SK-N-SH treated with all-trans-retinoic acid at 6 μM for 48 hours (cell line): ENCODE measurements at regions not wholly inside any gene's neighbourhood (a gene's known extent, or its start where the extent isn't known, plus 50 kb on each side); places are given as distances from the start of the nearest gene placed in this dataset.

Experiments
- ATAC-seq: fragments of 200-7000 bp; cut with Tn5 transposase; 3 replicates; pipeline ENCODE4 v1.9.1; 2020; ENCODE audit warnings: mild to moderate bottlenecking, moderate library complexity
- ARNTL ChIP-seq: fragments of 450-650 bp; formaldehyde crosslinking; IDR thresholded peaks from 2 replicates; pipeline ENCODE4 v1.5.0; 2020; ENCODE audit warnings: low read depth, mild to moderate bottlenecking, moderate library complexity, borderline replicate concordance
- BACH2 ChIP-seq: fragments of 250-450 bp; sonication (Bioruptor Pico); IDR thresholded peaks from 2 replicates; pipeline ENCODE4 v1.9.0; 2021; ENCODE audit warnings: mild to moderate bottlenecking, borderline replicate concordance
- CSDC2 ChIP-seq: fragments of 250-450 bp; sonication (Bioruptor Pico); IDR thresholded peaks from 2 replicates; pipeline ENCODE4 v1.5.0; 2020; ENCODE audit warnings: mild to moderate bottlenecking, moderate library complexity
- ESRRG ChIP-seq: fragments of 250-450 bp; sonication (Bioruptor Pico); IDR thresholded peaks from 2 replicates; pipeline ENCODE4 v1.6.1; 2021; ENCODE audit warnings: mild to moderate bottlenecking
- GLIS3 ChIP-seq: fragments of 250-450 bp; sonication (Bioruptor Pico); IDR thresholded peaks from 2 replicates; pipeline ENCODE4 v1.5.0; 2020; ENCODE audit warnings: mild to moderate bottlenecking, moderate library complexity
- ISL1 ChIP-seq: fragments of 250-450 bp; sonication (Bioruptor Pico); IDR thresholded peaks from 2 replicates; pipeline ENCODE4 v2.1.2; 2022; ENCODE audit warnings: mild to moderate bottlenecking, moderate library complexity
- PPARA ChIP-seq: fragments of 250-450 bp; sonication (Bioruptor Pico); IDR thresholded peaks from 2 replicates; pipeline ENCODE4 v1.5.0; 2020; ENCODE audit warnings: mild to moderate bottlenecking, borderline replicate concordance
- RARB ChIP-seq: fragments of 250-450 bp; sonication (Bioruptor Pico); IDR thresholded peaks from 2 replicates; pipeline ENCODE4 v1.8.0; 2021; ENCODE audit warnings: mild to moderate bottlenecking, moderate library complexity
- SNAI2 ChIP-seq: fragments of 250-450 bp; sonication (Bioruptor Pico); IDR thresholded peaks from 2 replicates; pipeline ENCODE4 v1.5.0; 2020; ENCODE audit warnings: mild to moderate bottlenecking, moderate library complexity
- TCF4 ChIP-seq: fragments of 250-450 bp; sonication (Bioruptor Pico); IDR thresholded peaks from 2 replicates; pipeline ENCODE4 v1.8.0; 2021; ENCODE audit warnings: mild to moderate bottlenecking, moderate library complexity, borderline replicate concordance
- TOX ChIP-seq: fragments of 250-450 bp; sonication (Bioruptor Pico); IDR thresholded peaks from 2 replicates; pipeline ENCODE4 v1.8.0; 2021; ENCODE audit warnings: mild to moderate bottlenecking, moderate library complexity, borderline replicate concordance
- ZC3H10 ChIP-seq: fragments of 250-450 bp; sonication (Bioruptor Pico); IDR thresholded peaks from 2 replicates; pipeline ENCODE4 v1.5.1; 2021; ENCODE audit warnings: mild to moderate bottlenecking, moderate library complexity
- ZFP3 ChIP-seq: fragments of 250-450 bp; sonication (Bioruptor Pico); IDR thresholded peaks from 2 replicates; pipeline ENCODE4 v1.5.0; 2020; ENCODE audit warnings: mild to moderate bottlenecking, moderate library complexity
- ZFP30 ChIP-seq: fragments of 450-650 bp; formaldehyde crosslinking; IDR thresholded peaks from 2 replicates; pipeline ENCODE4 v1.5.0; 2022; ENCODE audit warnings: mild to moderate bottlenecking, moderate library complexity
- ZNF565 ChIP-seq: fragments of 450-650 bp; formaldehyde crosslinking; conservative IDR thresholded peaks from 2 replicates; pipeline ENCODE4 v1.5.0; 2020; ENCODE audit warnings: low read depth, mild to moderate bottlenecking, moderate library complexity
- ZNF8 ChIP-seq: fragments of 450-650 bp; formaldehyde crosslinking; IDR thresholded peaks from 2 replicates; pipeline ENCODE4 v1.5.0; 2020; ENCODE audit warnings: mild to moderate bottlenecking, moderate library complexity
- TF ChIP-seq, protein P1 (sequence below): fragments of 250-450 bp; sonication (Bioruptor Pico); IDR thresholded peaks from 2 replicates; pipeline ENCODE4 v1.5.1; 2021; ENCODE audit warnings: mild to moderate bottlenecking, moderate library complexity
- TF ChIP-seq, protein P2 (sequence below): fragments of 250-450 bp; sonication (Bioruptor Pico); IDR thresholded peaks from 2 replicates; pipeline ENCODE4 v1.8.0; 2020; ENCODE audit warnings: mild to moderate bottlenecking, moderate library complexity, borderline replicate concordance
- TF ChIP-seq, protein P3 (sequence below): fragments of 250-450 bp; sonication (Bioruptor Pico); IDR thresholded peaks from 2 replicates; pipeline ENCODE4 v1.5.1; 2020; ENCODE audit warnings: low read depth, mild to moderate bottlenecking, moderate library complexity
- TF ChIP-seq, protein P4 (sequence below): fragments of 250-450 bp; sonication (Bioruptor Pico); IDR thresholded peaks from 2 replicates; pipeline ENCODE4 v1.8.0; 2021; ENCODE audit warnings: low read depth, mild to moderate bottlenecking, moderate library complexity, borderline replicate concordance

DNA sequence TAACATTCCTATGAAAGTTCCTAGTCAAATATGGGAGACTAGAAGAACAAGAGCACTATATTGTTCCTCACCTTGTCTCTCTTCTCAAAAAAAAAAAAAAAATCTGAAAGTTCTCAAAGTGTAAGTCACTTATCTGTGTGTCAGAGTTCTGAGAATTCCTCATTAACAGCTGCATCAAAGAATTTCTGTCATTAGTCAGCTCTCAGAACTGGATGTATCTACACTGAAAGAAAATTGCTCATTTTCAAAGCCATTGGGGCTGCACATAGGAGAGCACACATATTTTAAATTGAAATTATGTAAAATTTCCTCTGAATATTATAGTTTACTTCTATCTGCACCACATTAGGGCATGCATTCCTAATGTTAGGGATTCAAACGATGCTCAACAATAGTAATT lies 99.5 kb upstream of the FTMT start:
- TF ChIP-seq TCF4 (no peak), SNAI2 (CRISPR knock-in tag) (no peak), ZNF565 (CRISPR knock-in tag) (no peak)
- TF ChIP-seq, protein P1, sequence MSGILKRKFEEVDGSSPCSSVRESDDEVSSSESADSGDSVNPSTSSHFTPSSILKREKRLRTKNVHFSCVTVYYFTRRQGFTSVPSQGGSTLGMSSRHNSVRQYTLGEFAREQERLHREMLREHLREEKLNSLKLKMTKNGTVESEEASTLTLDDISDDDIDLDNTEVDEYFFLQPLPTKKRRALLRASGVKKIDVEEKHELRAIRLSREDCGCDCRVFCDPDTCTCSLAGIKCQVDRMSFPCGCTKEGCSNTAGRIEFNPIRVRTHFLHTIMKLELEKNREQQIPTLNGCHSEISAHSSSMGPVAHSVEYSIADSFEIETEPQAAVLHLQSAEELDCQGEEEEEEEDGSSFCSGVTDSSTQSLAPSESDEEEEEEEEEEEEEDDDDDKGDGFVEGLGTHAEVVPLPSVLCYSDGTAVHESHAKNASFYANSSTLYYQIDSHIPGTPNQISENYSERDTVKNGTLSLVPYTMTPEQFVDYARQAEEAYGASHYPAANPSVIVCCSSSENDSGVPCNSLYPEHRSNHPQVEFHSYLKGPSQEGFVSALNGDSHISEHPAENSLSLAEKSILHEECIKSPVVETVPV (CRISPR knock-in tag): no peak
- TF ChIP-seq, all 23 proteins: peak for 0
- no peak for ATAC-seq

DNA sequence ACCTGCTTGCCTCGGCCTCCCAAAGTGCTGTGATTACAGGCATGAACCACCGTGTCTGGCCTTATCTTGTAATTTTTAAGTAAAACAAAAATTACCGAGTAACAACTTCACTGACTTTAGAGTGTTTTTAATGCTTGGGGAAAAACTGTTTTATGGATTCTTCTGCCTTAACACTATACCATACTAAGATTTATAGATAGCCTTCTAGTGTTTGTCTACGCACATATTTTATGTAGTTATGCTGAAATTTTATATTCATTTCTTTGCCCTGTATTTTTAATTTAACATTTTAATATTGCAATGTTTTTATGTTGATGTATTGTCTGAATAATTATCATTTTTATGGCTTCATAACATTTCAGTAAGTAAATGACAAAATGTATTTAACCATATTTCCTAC lies 96.4 kb upstream of the FTMT start:
- TF ChIP-seq TOX (CRISPR knock-in tag) (no peak), BACH2 (no peak), ZC3H10 (CRISPR knock-in tag) (no peak)
- ATAC-seq: no peak

DNA sequence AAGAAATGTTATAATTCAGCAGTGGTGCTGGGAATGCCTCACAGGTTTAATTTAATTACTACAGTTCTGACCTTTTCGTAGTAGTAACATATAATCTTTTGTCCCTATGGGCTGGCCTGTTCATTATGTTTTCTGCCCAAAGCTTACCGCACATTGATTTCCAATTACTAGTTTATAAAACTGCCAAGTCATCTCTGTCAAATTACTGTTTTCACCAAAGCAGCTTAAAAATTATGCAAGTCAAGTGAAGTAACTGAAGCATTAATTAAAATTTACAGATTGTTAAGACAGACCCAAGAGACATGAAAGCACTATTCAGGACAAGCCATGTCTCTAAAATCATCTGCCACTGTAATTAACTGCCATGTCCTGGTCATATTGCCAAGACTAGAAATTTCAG lies 93.9 kb upstream of the FTMT start:
- TF ChIP-seq, protein P2, sequence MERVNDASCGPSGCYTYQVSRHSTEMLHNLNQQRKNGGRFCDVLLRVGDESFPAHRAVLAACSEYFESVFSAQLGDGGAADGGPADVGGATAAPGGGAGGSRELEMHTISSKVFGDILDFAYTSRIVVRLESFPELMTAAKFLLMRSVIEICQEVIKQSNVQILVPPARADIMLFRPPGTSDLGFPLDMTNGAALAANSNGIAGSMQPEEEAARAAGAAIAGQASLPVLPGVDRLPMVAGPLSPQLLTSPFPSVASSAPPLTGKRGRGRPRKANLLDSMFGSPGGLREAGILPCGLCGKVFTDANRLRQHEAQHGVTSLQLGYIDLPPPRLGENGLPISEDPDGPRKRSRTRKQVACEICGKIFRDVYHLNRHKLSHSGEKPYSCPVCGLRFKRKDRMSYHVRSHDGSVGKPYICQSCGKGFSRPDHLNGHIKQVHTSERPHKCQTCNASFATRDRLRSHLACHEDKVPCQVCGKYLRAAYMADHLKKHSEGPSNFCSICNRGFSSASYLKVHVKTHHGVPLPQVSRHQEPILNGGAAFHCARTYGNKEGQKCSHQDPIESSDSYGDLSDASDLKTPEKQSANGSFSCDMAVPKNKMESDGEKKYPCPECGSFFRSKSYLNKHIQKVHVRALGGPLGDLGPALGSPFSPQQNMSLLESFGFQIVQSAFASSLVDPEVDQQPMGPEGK: no peak
- no peak for TF ChIP-seq SNAI2 (CRISPR knock-in tag)
- TF ChIP-seq ISL1: no peak
- TF ChIP-seq TCF4: no peak
- no peak for TF ChIP-seq GLIS3
- no peak for TF ChIP-seq PPARA (CRISPR knock-in tag)

DNA sequence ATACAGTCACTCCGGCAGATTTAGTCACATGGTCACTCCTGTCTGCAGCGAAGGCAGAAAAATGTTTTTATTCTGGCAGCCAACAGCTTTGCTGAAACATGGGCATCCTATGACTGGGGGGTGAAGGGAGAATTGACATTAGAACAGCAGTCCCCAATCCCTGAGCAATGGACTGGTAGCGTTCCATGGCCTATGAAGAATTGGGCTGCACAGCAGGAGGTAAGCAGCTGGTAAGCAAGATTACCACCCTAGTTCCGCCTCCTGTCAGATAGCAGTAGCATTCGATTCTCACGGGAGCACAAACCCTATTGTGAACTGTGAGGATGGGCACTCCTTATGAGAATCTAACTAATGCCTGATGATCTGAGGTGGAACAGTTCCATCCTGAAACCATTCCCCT lies 93.1 kb upstream of the FTMT start:
- no peak for ATAC-seq
- TF ChIP-seq ZFP3 (CRISPR knock-in tag) (no peak), ARNTL (CRISPR knock-in tag) (no peak), ZFP30 (CRISPR knock-in tag) (no peak), GLIS3 (no peak), ISL1 (no peak), PPARA (CRISPR knock-in tag) (no peak), ZC3H10 (CRISPR knock-in tag) (no peak), BACH2 (no peak), ZNF8 (CRISPR knock-in tag) (no peak), RARB (CRISPR knock-in tag) (no peak), CSDC2 (no peak), ZNF565 (CRISPR knock-in tag) (no peak), TCF4 (no peak), ESRRG (no peak)
- TF ChIP-seq, protein P1 (CRISPR knock-in tag): no peak
- TF ChIP-seq, protein P3, sequence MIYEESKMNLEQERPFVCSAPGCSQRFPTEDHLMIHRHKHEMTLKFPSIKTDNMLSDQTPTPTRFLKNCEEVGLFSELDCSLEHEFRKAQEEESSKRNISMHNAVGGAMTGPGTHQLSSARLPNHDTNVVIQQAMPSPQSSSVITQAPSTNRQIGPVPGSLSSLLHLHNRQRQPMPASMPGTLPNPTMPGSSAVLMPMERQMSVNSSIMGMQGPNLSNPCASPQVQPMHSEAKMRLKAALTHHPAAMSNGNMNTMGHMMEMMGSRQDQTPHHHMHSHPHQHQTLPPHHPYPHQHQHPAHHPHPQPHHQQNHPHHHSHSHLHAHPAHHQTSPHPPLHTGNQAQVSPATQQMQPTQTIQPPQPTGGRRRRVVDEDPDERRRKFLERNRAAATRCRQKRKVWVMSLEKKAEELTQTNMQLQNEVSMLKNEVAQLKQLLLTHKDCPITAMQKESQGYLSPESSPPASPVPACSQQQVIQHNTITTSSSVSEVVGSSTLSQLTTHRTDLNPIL: no peak
- TF ChIP-seq, protein P4, sequence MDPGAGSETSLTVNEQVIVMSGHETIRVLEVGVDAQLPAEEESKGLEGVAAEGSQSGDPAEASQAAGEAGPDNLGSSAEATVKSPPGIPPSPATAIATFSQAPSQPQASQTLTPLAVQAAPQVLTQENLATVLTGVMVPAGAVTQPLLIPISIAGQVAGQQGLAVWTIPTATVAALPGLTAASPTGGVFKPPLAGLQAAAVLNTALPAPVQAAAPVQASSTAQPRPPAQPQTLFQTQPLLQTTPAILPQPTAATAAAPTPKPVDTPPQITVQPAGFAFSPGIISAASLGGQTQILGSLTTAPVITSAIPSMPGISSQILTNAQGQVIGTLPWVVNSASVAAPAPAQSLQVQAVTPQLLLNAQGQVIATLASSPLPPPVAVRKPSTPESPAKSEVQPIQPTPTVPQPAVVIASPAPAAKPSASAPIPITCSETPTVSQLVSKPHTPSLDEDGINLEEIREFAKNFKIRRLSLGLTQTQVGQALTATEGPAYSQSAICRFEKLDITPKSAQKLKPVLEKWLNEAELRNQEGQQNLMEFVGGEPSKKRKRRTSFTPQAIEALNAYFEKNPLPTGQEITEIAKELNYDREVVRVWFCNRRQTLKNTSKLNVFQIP (CRISPR knock-in tag): no peak
- TF ChIP-seq, protein P2: no peak
- TF ChIP-seq, all 23 proteins: peak for 0

More for the DNA sequence above, 93.9 kb upstream of the FTMT start:
- no peak for ATAC-seq
